HepG2 (cell line): ENCODE measurements at regions not wholly inside any gene's neighbourhood (a gene's known extent, or its start where the extent isn't known, plus 50 kb on each side); places are given as distances from the start of the nearest gene placed in this dataset.

Experiments
- ATAC-seq: fragments of 200-7000 bp; cut with Tn5 transposase; 3 replicates; pipeline ENCODE4 v1.9.1; 2020; ENCODE audit warnings: mild to moderate bottlenecking, moderate library complexity
- BruUV-seq: library from RNA; stranded (reverse); fragments of 400-500 nt; replicated peaks from 2 replicates; lab custom pipeline; 2021; lab: Mats Ljungman, UMichigan
- CTCF ChIA-PET: fragments of 300-600 bp; formaldehyde crosslinking; extraction: SDS; loops from one replicate; lab custom pipeline; 2021; ENCODE audit warnings: low total read pairs, inconsistent platforms, low intra/inter-chr PET ratio; lab: Yijun Ruan, JAX
- POLR2A ChIA-PET: fragments of 350-600 bp; sonication (Branson Sonifier 250); formaldehyde crosslinking; loops from one replicate; lab custom pipeline; 2020; ENCODE audit warnings: antibody characterized with exemption, inconsistent platforms; lab: Yijun Ruan, JAX
- DNase-seq: peaks from one replicate; pipeline ENCODE4 v3.0.0-alpha.2; 2015; ENCODE audit warnings: low spot score
- FAIRE-seq: peaks from 3 replicates; lab custom pipeline; 2011; peaks lifted over from hg19 to GRCh38; lab: Jason Lieb, UNC
- H2AFZ ChIP-seq: one replicate; pipeline ENCODE4 v1.6.1; 2011; ENCODE audit warnings: low read length, inconsistent platforms
- H3K27ac ChIP-seq: fragments of 300-600 bp; 3 replicates; pipeline ENCODE4 v1.8.0; 2011; ENCODE audit warnings: mixed run types, mild to moderate bottlenecking, mixed read lengths, low read length, inconsistent platforms; ENCODE audit not compliant: insufficient read depth; ENCODE audit errors: extremely low read length
- H3K27me3 ChIP-seq, 2 experiments: fragments of 200-600 bp in 1 of 2; 2 replicates in 1 of 2; 3 replicates in 1 of 2; pipeline versions ENCODE4 v1.6.0 to v1.8.0; 2011; ENCODE audit warnings: low read length in 2 of 2, mild to moderate bottlenecking in 2 of 2, moderate library complexity in 2 of 2, inconsistent platforms in 1 of 2; ENCODE audit not compliant: insufficient read depth in 2 of 2, control insufficient read depth in 1 of 2
- H3K36me3 ChIP-seq, 2 experiments: fragments of 200-600 bp in 1 of 2; replicated peaks in 1 of 2; 2 replicates in 1 of 2; 3 replicates in 1 of 2; pipeline versions ENCODE4 v1.5.1 to v1.8.0; 2011; ENCODE audit warnings: low read length in 2 of 2, inconsistent platforms in 1 of 2; ENCODE audit not compliant: insufficient read depth in 2 of 2, control insufficient read depth in 1 of 2
- H3K4me1 ChIP-seq: 2 replicates; pipeline ENCODE4 v1.5.1; 2012; ENCODE audit warnings: low read length, inconsistent platforms; ENCODE audit not compliant: insufficient read depth
- H3K4me2 ChIP-seq: 2 replicates; pipeline ENCODE4 v1.6.0; 2011; ENCODE audit warnings: low read depth, low read length, inconsistent platforms
- H3K4me3 ChIP-seq, 3 experiments: fragments of 200-600 bp in 1 of 3; sonication (generic), shearing (Covaris generic) in 1 of 3; replicated peaks in 1 of 3; 2 replicates each; pipeline ENCODE4 v1.5.1; 2011 to 2016; ENCODE audit warnings: low read length in 3 of 3, inconsistent platforms in 2 of 3, low read depth in 2 of 3, mild to moderate bottlenecking in 2 of 3, control low read depth in 1 of 3, mixed read lengths in 1 of 3; ENCODE audit not compliant: insufficient read depth in 1 of 3
- H3K79me2 ChIP-seq: one replicate; pipeline ENCODE4 v1.6.1; 2011; ENCODE audit warnings: low read length, inconsistent platforms; ENCODE audit not compliant: insufficient read depth
- H3K9ac ChIP-seq: 2 replicates; pipeline ENCODE4 v1.6.0; 2011; ENCODE audit warnings: mild to moderate bottlenecking, low read depth, low read length, inconsistent platforms; ENCODE audit not compliant: insufficient read depth
- H3K9me3 ChIP-seq: 2 replicates; pipeline ENCODE4 v1.5.1; 2012; ENCODE audit warnings: mild to moderate bottlenecking, low read length
- H4K20me1 ChIP-seq: 2 replicates; pipeline ENCODE4 v1.6.0; 2011; ENCODE audit warnings: inconsistent platforms, mild to moderate bottlenecking, low read length, moderate library complexity; ENCODE audit not compliant: insufficient read depth
- DPF2 ChIP-seq: sonication (generic); formaldehyde crosslinking; IDR thresholded peaks from 2 replicates; pipeline ENCODE4 v1.4.0; 2020; ENCODE audit warnings: mild to moderate bottlenecking, low read depth, missing genetic modification reagents, borderline replicate concordance
- FOXK2 ChIP-seq: fragments of 450-650 bp; IDR thresholded peaks from 2 replicates; pipeline ENCODE4 v1.6.1; 2016
- MAFG ChIP-seq: sonication (generic); formaldehyde crosslinking; IDR thresholded peaks from 2 replicates; pipeline ENCODE4 v1.5.1; 2020; ENCODE audit warnings: mild to moderate bottlenecking, missing genetic modification reagents
- MED13 ChIP-seq: sonication (generic); formaldehyde crosslinking; IDR thresholded peaks from 2 replicates; pipeline ENCODE4 v1.5.0; 2020; ENCODE audit warnings: missing genetic modification reagents
- MEF2D ChIP-seq: sonication (generic); formaldehyde crosslinking; IDR thresholded peaks from 2 replicates; pipeline ENCODE4 v1.5.1; 2020; ENCODE audit warnings: mild to moderate bottlenecking, missing genetic modification reagents
- SRSF1 ChIP-seq: fragments of 200-400 bp; formaldehyde crosslinking; optimal IDR thresholded peaks from 2 replicates; pipeline ENCODE3; 2017; ENCODE audit warnings: mild to moderate bottlenecking, low read depth, low read length, moderate library complexity
- SRY ChIP-seq: sonication (generic); formaldehyde crosslinking; IDR thresholded peaks from 2 replicates; pipeline ENCODE4 v1.8.0; 2022; ENCODE audit warnings: mild to moderate bottlenecking, missing genetic modification reagents
- ZNF441 ChIP-seq: sonication (generic); formaldehyde crosslinking; IDR thresholded peaks from 2 replicates; pipeline ENCODE4 v1.7.0; 2021; ENCODE audit warnings: missing genetic modification reagents, borderline replicate concordance
- WGBS: methylation state at CpG from one replicate; pipeline ENCODE4 v1.1.6; 2017; ENCODE audit warnings: low lambda C conversion rate; 5-methylcytosine and 5-hydroxymethylcytosine counted together
- in situ Hi-C: cut with HindIII; loops from 2 replicates; pipeline ENCODE4 v1.10.0; 2017; ENCODE audit warnings: low pct_unique_long_range_greater_than_20kb; ENCODE audit not compliant: extremely low pct_ligation_motif_present
- intact Hi-C: fragments of 100-400 bp; cut with micrococcal nuclease; formaldehyde crosslinking; loops from one replicate; pipeline ENCODE4 v1.10.0; 2022; ENCODE audit not compliant: unreplicated experiment
- TF ChIP-seq, protein P1 (sequence below): sonication (generic); formaldehyde crosslinking; IDR thresholded peaks from 2 replicates; pipeline ENCODE4 v1.4.0; 2020; ENCODE audit warnings: low read depth, mild to moderate bottlenecking, missing genetic modification reagents
- TF ChIP-seq, protein P2 (sequence below): sonication (generic); formaldehyde crosslinking; IDR thresholded peaks from 2 replicates; pipeline ENCODE4 v1.8.0; 2023; ENCODE audit warnings: mild to moderate bottlenecking, missing genetic modification reagents
- TF ChIP-seq, protein P3 (sequence below): sonication (generic); formaldehyde crosslinking; IDR thresholded peaks from 2 replicates; pipeline ENCODE4 v1.9.0; 2022; ENCODE audit warnings: low read depth, missing genetic modification reagents
- TF ChIP-seq, protein P4 (sequence below): sonication (generic); formaldehyde crosslinking; IDR thresholded peaks from 2 replicates; pipeline ENCODE4 v1.5.0; 2020; ENCODE audit warnings: missing genetic modification reagents

DNA sequence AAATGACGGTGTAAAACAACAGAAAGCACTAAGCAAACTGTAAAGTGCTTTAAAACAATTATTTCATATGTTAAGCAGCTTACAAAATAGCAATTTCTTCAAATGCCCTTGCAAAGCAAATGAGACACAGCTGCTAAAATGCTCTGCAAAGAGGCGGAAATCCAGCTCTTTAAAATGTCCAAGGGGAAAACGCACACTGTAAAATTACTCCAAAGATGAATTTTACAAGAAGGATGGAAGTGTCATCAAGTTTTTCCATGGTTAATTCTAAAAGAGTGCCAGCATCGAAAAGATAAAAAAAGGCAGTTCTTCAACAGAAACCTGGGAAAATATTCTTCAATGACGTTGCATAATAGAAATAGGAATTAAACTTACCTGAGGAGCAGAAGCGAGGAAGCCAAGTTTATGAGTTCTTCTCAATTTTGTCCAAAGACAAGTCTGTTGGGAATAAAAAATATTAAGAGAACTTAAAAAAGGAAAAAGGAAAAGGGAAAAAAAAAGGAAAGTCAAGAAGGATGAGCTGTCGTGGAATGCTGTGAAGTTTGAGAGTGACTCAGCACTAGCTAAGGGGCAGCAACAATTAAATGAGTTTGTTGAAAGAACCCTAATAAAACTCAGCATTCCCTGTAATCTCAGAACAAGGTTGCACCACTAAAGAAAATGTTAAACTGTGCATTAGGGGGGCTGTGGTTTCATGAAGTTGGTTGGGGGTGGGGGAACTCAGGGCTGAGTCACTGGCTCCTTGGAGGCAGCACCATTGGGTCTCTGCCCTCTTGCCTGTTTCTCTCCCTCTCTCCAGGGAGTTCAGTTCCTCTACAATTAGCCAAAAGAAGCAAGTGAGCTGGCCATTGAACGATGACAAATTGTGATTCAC lies 64.2 kb upstream of the BLID start:
- Histone ChIP-seq H3K9me3 (no peaks in the 10 kb centered on the region), H3K79me2 (no peaks in the 10 kb centered on the region), H3K4me2 (no peak overlapping the region), H3K27me3 (no peaks in the 10 kb centered on the region; a peak in 1 of 5 replicates), H3K4me1 (no peaks in the 10 kb centered on the region), H2AFZ (no peak overlapping the region), H4K20me1 (no peaks in the 10 kb centered on the region), H3K36me3 (no peaks in the 10 kb centered on the region), H3K4me3 (no peak overlapping the region), H3K9ac (no peak overlapping the region), H3K27ac (no peak overlapping the region)
- intact Hi-C loops (no loop called here), in situ Hi-C loops (no loop called here)
- POLR2A ChIA-PET = no interaction called here
- ATAC-seq (no peak), DNase-seq (no peak), FAIRE-seq (no peak)
- WGBS = 46% methylated on average over 8 of the region's 8 CpGs
- CTCF ChIA-PET = no interaction called here
- no TSS peak for BruUV-seq
- TF ChIP-seq FOXK2 = no peak
- no peak for TF ChIP-seq SRY (CRISPR knock-in tag)
- TF ChIP-seq MAFG (CRISPR knock-in tag) = no peak
- no peak for TF ChIP-seq MEF2D (CRISPR knock-in tag)
- TF ChIP-seq, protein P1, sequence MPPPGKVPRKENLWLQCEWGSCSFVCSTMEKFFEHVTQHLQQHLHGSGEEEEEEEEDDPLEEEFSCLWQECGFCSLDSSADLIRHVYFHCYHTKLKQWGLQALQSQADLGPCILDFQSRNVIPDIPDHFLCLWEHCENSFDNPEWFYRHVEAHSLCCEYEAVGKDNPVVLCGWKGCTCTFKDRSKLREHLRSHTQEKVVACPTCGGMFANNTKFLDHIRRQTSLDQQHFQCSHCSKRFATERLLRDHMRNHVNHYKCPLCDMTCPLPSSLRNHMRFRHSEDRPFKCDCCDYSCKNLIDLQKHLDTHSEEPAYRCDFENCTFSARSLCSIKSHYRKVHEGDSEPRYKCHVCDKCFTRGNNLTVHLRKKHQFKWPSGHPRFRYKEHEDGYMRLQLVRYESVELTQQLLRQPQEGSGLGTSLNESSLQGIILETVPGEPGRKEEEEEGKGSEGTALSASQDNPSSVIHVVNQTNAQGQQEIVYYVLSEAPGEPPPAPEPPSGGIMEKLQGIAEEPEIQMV = no peak
- no peak for TF ChIP-seq DPF2
- TF ChIP-seq, protein P2, sequence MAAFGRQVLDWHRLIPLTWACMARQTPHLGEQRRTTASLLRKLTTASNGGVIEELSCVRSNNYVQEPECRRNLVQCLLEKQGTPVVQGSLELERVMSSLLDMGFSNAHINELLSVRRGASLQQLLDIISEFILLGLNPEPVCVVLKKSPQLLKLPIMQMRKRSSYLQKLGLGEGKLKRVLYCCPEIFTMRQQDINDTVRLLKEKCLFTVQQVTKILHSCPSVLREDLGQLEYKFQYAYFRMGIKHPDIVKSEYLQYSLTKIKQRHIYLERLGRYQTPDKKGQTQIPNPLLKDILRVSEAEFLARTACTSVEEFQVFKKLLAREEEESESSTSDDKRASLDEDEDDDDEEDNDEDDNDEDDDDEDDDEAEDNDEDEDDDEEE (CRISPR knock-in tag) = no peak
- TF ChIP-seq SRSF1 = no peak
- TF ChIP-seq ZNF441 (CRISPR knock-in tag) = no peak
- TF ChIP-seq, protein P3, sequence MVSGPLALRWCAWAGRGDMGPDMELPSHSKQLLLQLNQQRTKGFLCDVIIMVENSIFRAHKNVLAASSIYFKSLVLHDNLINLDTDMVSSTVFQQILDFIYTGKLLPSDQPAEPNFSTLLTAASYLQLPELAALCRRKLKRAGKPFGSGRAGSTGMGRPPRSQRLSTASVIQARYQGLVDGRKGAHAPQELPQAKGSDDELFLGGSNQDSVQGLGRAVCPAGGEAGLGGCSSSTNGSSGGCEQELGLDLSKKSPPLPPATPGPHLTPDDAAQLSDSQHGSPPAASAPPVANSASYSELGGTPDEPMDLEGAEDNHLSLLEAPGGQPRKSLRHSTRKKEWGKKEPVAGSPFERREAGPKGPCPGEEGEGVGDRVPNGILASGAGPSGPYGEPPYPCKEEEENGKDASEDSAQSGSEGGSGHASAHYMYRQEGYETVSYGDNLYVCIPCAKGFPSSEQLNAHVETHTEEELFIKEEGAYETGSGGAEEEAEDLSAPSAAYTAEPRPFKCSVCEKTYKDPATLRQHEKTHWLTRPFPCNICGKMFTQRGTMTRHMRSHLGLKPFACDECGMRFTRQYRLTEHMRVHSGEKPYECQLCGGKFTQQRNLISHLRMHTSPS (CRISPR knock-in tag) = no peak
- TF ChIP-seq, protein P4, sequence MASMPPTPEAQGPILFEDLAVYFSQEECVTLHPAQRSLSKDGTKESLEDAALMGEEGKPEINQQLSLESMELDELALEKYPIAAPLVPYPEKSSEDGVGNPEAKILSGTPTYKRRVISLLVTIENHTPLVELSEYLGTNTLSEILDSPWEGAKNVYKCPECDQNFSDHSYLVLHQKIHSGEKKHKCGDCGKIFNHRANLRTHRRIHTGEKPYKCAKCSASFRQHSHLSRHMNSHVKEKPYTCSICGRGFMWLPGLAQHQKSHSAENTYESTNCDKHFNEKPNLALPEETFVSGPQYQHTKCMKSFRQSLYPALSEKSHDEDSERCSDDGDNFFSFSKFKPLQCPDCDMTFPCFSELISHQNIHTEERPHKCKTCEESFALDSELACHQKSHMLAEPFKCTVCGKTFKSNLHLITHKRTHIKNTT (CRISPR knock-in tag) = no peak
- TF ChIP-seq MED13 (CRISPR knock-in tag) = no peak
